Neutrophil (primary cell): ENCODE measurements at regions not wholly inside any gene's neighbourhood (a gene's known extent, or its start where the extent isn't known, plus 50 kb on each side); places are given as distances from the start of the nearest gene placed in this dataset.

Experiments
- H3K27ac ChIP-seq: fragments of 200-600 bp; sonication (generic); 2 replicates; pipeline ENCODE4 v1.5.1; 2016; ENCODE audit warnings: mild to moderate bottlenecking, moderate library complexity
- H3K27me3 ChIP-seq: fragments of 200-600 bp; sonication (generic); 2 replicates; pipeline ENCODE4 v1.6.0; 2016; ENCODE audit warnings: mild to moderate bottlenecking
- H3K36me3 ChIP-seq: fragments of 200-600 bp; sonication (generic); 2 replicates; pipeline ENCODE4 v1.5.1; 2017
- H3K4me1 ChIP-seq, 2 experiments: fragments of 200-600 bp in 1 of 2; sonication (generic) in 1 of 2; 1 replicate in 1 of 2; 2 replicates in 1 of 2; pipeline versions ENCODE4 v1.5.1 to v1.6.1; 2013 to 2016; ENCODE audit warnings: low read depth in 1 of 2, low read length in 1 of 2, mild to moderate bottlenecking in 1 of 2, moderate library complexity in 1 of 2; ENCODE audit not compliant: control insufficient read depth in 1 of 2, insufficient read depth in 1 of 2
- H3K4me3 ChIP-seq, 2 experiments: fragments of 200-600 bp in 1 of 2; sonication (generic) in 1 of 2; 1 replicate in 1 of 2; 2 replicates in 1 of 2; pipeline ENCODE4 v1.5.1; 2013 to 2016; ENCODE audit warnings: low read depth in 1 of 2, low read length in 1 of 2, mild to moderate bottlenecking in 1 of 2, moderate library complexity in 1 of 2
- H3K9me3 ChIP-seq: fragments of 200-600 bp; sonication (generic); 2 replicates; pipeline ENCODE4 v1.5.1; 2016
- CTCF ChIP-seq: fragments of 200-600 bp; sonication (generic); IDR thresholded peaks from 2 replicates; pipeline ENCODE4 v1.5.1; 2016; ENCODE audit warnings: antibody characterized with exemption

GRCh38 chr12:84562331-84562730 is 350.3 kb downstream of the SLC6A15 start:
- H3K27me3 ChIP-seq = no peaks in the 10 kb centered on the region

GRCh38 chr12:84561351-84561750 is 351.2 kb downstream of the SLC6A15 start:
- no peaks in the 10 kb centered on the region for H3K4me1 ChIP-seq
- H3K27ac ChIP-seq = no peak overlapping the region
- TF ChIP-seq CTCF = no peak
- H3K9me3 ChIP-seq = no peaks in the 10 kb centered on the region
- H3K36me3 ChIP-seq = no peaks in the 10 kb centered on the region
- H3K27me3 ChIP-seq = no peaks in the 10 kb centered on the region
- no peak overlapping the region for H3K4me3 ChIP-seq

More at GRCh38 chr12:84562331-84562730, 350.3 kb downstream of the SLC6A15 start:
- Histone ChIP-seq H3K4me3 (no peak overlapping the region), H3K36me3 (no peaks in the 10 kb centered on the region), H3K9me3 (no peaks in the 10 kb centered on the region), H3K27ac (no peak overlapping the region), H3K4me1 (no peaks in the 10 kb centered on the region)
- no peak for TF ChIP-seq CTCF

GRCh38 chr12:84554199-84554723 is 358.3 kb downstream of the SLC6A15 start:
- Histone ChIP-seq H3K4me1 (no peaks in the 10 kb centered on the region), H3K36me3 (no peaks in the 10 kb centered on the region), H3K9me3 (no peaks in the 10 kb centered on the region), H3K4me3 (no peak overlapping the region), H3K27me3 (no peaks in the 10 kb centered on the region), H3K27ac (no peak overlapping the region)
- TF ChIP-seq CTCF = no peak

GRCh38 chr12:84553331-84554117 is 359.1 kb downstream of the SLC6A15 start:
- Histone ChIP-seq H3K4me3 (no peak overlapping the region), H3K27ac (no peak overlapping the region), H3K4me1 (no peaks in the 10 kb centered on the region), H3K36me3 (no peaks in the 10 kb centered on the region), H3K27me3 (no peaks in the 10 kb centered on the region), H3K9me3 (no peaks in the 10 kb centered on the region)
- no peak for TF ChIP-seq CTCF

- Histone ChIP-seq H3K36me3 (no peaks in the 10 kb centered on the region), H3K9me3 (no peaks in the 10 kb centered on the region), H3K4me1 (no peaks in the 10 kb centered on the region), H3K4me3 (no peak overlapping the region), H3K27me3 (no peaks in the 10 kb centered on the region), H3K27ac (no peak overlapping the region)
- TF ChIP-seq CTCF = no peak
Observed at GRCh38 chr12:84551373-84551772, 361.2 kb downstream of the SLC6A15 start.
